ENCODE measurements at regions not wholly inside any gene's neighbourhood (a gene's known extent, or its start where the extent isn't known, plus 50 kb on each side); places are given as distances from the start of the nearest gene placed in this dataset.

DNA sequence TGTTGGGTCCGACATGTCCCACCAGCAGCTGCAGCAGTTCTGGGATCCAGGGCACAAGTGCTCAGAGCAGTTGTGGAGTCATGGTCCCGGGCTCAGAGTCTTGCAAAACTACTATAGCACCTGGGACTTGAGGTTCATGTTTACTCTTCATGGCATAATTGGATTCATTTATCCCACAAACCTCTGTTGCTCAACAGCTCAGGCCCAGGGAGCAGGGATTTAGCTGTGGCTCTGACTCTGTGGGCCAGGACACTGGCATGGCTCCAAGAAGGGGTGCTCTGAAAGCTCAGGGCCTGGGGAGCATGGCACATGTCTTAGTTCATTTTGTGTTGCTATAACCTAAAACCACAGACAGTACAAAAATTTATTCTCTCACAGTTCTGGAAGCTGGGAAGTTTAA, 626.7 kb upstream of the ADGRL2 start:
- Mint-ChIP-seq H3K27me3 (ENCODE audit: unreplicated experiment) (no peaks in the 10 kb centered on the region), H3K9me3 (ENCODE audit: unreplicated experiment) (peaks cover 37% of the 10 kb centered on the region), H3K27ac (ENCODE audit: unreplicated experiment) (no peak overlapping the region), H3K36me3 (ENCODE audit: unreplicated experiment) (peaks cover 3% of the 10 kb centered on the region), H3K4me1 (ENCODE audit: unreplicated experiment) (no peaks in the 10 kb centered on the region), H3K4me3 (ENCODE audit: unreplicated experiment) (no peak overlapping the region)
- TF ChIP-seq, protein P1, sequence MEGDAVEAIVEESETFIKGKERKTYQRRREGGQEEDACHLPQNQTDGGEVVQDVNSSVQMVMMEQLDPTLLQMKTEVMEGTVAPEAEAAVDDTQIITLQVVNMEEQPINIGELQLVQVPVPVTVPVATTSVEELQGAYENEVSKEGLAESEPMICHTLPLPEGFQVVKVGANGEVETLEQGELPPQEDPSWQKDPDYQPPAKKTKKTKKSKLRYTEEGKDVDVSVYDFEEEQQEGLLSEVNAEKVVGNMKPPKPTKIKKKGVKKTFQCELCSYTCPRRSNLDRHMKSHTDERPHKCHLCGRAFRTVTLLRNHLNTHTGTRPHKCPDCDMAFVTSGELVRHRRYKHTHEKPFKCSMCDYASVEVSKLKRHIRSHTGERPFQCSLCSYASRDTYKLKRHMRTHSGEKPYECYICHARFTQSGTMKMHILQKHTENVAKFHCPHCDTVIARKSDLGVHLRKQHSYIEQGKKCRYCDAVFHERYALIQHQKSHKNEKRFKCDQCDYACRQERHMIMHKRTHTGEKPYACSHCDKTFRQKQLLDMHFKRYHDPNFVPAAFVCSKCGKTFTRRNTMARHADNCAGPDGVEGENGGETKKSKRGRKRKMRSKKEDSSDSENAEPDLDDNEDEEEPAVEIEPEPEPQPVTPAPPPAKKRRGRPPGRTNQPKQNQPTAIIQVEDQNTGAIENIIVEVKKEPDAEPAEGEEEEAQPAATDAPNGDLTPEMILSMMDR (IDR thresholded peaks at IDR 0.05): no peak
- DNase-seq (ENCODE audit: extremely low spot score, unreplicated experiment): no peak

- Mint-ChIP-seq H3K9me3 (ENCODE audit: unreplicated experiment) (peaks cover 37% of the 10 kb centered on the region), H3K4me3 (ENCODE audit: unreplicated experiment) (no peak overlapping the region), H3K4me1 (ENCODE audit: unreplicated experiment) (no peaks in the 10 kb centered on the region), H3K36me3 (ENCODE audit: unreplicated experiment) (peaks cover 3% of the 10 kb centered on the region), H3K27ac (ENCODE audit: unreplicated experiment) (no peak overlapping the region), H3K27me3 (ENCODE audit: unreplicated experiment) (no peaks in the 10 kb centered on the region)
- TF ChIP-seq, protein P1 (IDR thresholded peaks at IDR 0.05): no peak
- no peak for DNase-seq (ENCODE audit: extremely low spot score, unreplicated experiment)
Observed at GRCh38 chr1:81172483-81172882, 628.3 kb upstream of the ADGRL2 start.

DNA sequence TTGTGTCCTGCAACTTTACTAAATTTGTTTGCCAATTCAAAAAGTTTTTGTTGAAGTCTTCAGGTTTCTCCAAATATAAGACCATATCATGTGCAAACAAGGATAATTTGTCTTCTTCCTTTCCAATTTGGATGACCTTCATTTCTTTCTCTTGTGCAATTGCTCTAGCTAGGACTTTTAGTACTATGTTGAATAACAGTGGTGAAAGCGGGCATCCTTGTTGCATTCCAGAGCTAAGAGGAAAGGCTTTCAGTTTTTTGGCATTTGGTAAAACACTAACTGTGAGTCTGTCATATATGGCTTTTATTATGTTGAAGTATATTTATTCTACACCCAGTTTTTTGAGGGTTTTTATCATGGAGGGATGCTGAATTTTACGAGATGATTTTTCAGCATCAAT, 630.0 kb upstream of the ADGRL2 start:
- Mint-ChIP-seq H3K9me3 (ENCODE audit: unreplicated experiment) (peaks cover 37% of the 10 kb centered on the region), H3K36me3 (ENCODE audit: unreplicated experiment) (peaks cover 3% of the 10 kb centered on the region), H3K27ac (ENCODE audit: unreplicated experiment) (no peak overlapping the region), H3K4me3 (ENCODE audit: unreplicated experiment) (no peak overlapping the region), H3K4me1 (ENCODE audit: unreplicated experiment) (no peaks in the 10 kb centered on the region), H3K27me3 (ENCODE audit: unreplicated experiment) (no peaks in the 10 kb centered on the region)
- TF ChIP-seq, protein P1 (IDR thresholded peaks at IDR 0.05): no peak
- no peak for DNase-seq (ENCODE audit: extremely low spot score, unreplicated experiment)

DNA sequence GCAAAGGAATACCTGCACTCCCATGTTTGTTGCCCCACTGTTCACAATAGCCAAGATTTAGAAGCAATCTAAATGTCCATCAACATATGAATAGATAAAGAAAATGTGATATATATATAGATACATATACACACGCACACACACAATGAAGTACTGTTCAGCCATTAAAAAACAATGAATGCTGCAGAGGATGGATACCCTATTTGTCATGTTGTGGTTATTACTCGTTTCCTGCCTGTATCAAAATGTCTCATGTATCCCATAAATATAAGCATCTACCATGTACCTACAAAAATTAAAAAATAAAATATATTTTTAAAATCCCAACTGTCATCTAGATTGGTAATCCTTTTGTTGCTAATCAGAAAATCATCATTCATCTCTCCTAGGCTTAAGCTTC, 634.8 kb upstream of the ADGRL2 start:
- TF ChIP-seq, protein P1 (IDR thresholded peaks at IDR 0.05): no peak
- Mint-ChIP-seq H3K36me3 (ENCODE audit: unreplicated experiment) (peaks cover 10% of the 10 kb centered on the region), H3K27ac (ENCODE audit: unreplicated experiment) (no peak overlapping the region), H3K9me3 (ENCODE audit: unreplicated experiment) (peaks cover 22% of the 10 kb centered on the region), H3K27me3 (ENCODE audit: unreplicated experiment) (no peaks in the 10 kb centered on the region), H3K4me1 (ENCODE audit: unreplicated experiment) (no peaks in the 10 kb centered on the region), H3K4me3 (ENCODE audit: unreplicated experiment) (no peak overlapping the region)
- no peak for DNase-seq (ENCODE audit: extremely low spot score, unreplicated experiment)

DNA sequence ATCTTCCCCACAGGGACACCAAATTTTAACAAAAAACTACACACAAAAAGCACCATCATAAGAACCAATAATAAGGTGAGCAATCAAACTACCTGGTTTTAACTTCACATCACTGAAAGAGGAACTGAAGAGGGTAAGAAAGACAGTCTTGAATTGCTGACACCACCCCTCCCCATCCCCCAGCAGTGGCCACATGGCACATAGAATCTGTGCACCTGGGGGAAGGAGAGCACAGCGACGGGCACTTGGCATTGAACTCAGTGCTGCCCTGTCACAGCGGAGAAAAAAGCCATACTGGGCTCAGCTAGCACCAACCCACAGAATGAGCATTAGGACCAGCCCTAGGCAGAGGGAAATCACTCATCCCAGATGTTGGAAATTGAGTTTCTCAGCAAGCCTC, 640.0 kb upstream of the ADGRL2 start:
- Mint-ChIP-seq H3K27ac (ENCODE audit: unreplicated experiment) (no peak overlapping the region), H3K9me3 (ENCODE audit: unreplicated experiment) (peaks cover 11% of the 10 kb centered on the region), H3K4me1 (ENCODE audit: unreplicated experiment) (peaks cover 10% of the 10 kb centered on the region), H3K27me3 (ENCODE audit: unreplicated experiment) (no peaks in the 10 kb centered on the region), H3K4me3 (ENCODE audit: unreplicated experiment) (no peak overlapping the region), H3K36me3 (ENCODE audit: unreplicated experiment) (peaks cover 7% of the 10 kb centered on the region)
- no peak for DNase-seq (ENCODE audit: extremely low spot score, unreplicated experiment)
- TF ChIP-seq, protein P1 (IDR thresholded peaks at IDR 0.05): no peak
